ENCODE measurements at regions not wholly inside any gene's neighbourhood (a gene's known extent, or its start where the extent isn't known, plus 50 kb on each side); places are given as distances from the start of the nearest gene placed in this dataset.

GRCh38 chr18:72235422-72235821 lies 308.7 kb downstream of the CBLN2 start:
- no peak overlapping the region for H3K27ac ChIP-seq (ENCODE audit: low read length)
- H3K9me3 ChIP-seq (replicated peaks; ENCODE audit: insufficient read depth, low read length): no peaks in the 10 kb centered on the region
- H4K20me1 ChIP-seq (ENCODE audit: insufficient read depth, low read length): no peaks in the 10 kb centered on the region
- H3K4me3 ChIP-seq (ENCODE audit: low read length): no peak overlapping the region
- H3K36me3 ChIP-seq (replicated peaks; ENCODE audit: insufficient read depth, low read length): no peaks in the 10 kb centered on the region
- H3K79me2 ChIP-seq (ENCODE audit: low read length): no peaks in the 10 kb centered on the region
- no peak for DNase-seq
- no peaks in the 10 kb centered on the region for H3K27me3 ChIP-seq (replicated peaks; ENCODE audit: insufficient read depth, low read length)
- no peaks in the 10 kb centered on the region; the same call in 1 of the 2 replicates for H3K9me2 ChIP-seq (replicated peaks; ENCODE audit: insufficient read depth, low read length)
- H3K4me2 ChIP-seq (ENCODE audit: low read depth, low read length): no peak overlapping the region
- no peak overlapping the region for H2AFZ ChIP-seq (ENCODE audit: low read length)
- H3K9ac ChIP-seq (ENCODE audit: low read length): no peak overlapping the region
- no peaks in the 10 kb centered on the region for H3K4me1 ChIP-seq (ENCODE audit: low read length)
- H3F3A ChIP-seq (ENCODE audit: insufficient read depth, low read length): no peaks in the 10 kb centered on the region
- no peak for TF ChIP-seq EZH2phosphoT487 (IDR thresholded peaks at IDR 0.05; ENCODE audit: low read length)
- no peak for TF ChIP-seq CTCF (IDR thresholded peaks at IDR 0.05; ENCODE audit: low read length)
- no peak for TF ChIP-seq EZH2 (optimal IDR thresholded peaks at IDR 0.05; ENCODE audit: low read depth, low read length)

GRCh38 chr18:72233106-72233505 lies 311.0 kb downstream of the CBLN2 start:
- H4K20me1 ChIP-seq (ENCODE audit: insufficient read depth, low read length): no peaks in the 10 kb centered on the region
- no peaks in the 10 kb centered on the region for H3K4me1 ChIP-seq (ENCODE audit: low read length)
- H3K4me3 ChIP-seq (ENCODE audit: low read length): no peak overlapping the region
- no peak overlapping the region for H2AFZ ChIP-seq (ENCODE audit: low read length)
- no peaks in the 10 kb centered on the region for H3K9me3 ChIP-seq (replicated peaks; ENCODE audit: insufficient read depth, low read length)
- H3K4me2 ChIP-seq (ENCODE audit: low read depth, low read length): no peak overlapping the region
- H3K27me3 ChIP-seq (replicated peaks; ENCODE audit: insufficient read depth, low read length): no peaks in the 10 kb centered on the region
- no peaks in the 10 kb centered on the region for H3K36me3 ChIP-seq (replicated peaks; ENCODE audit: insufficient read depth, low read length)
- TF ChIP-seq EZH2 (optimal IDR thresholded peaks at IDR 0.05; ENCODE audit: low read depth, low read length) (no peak), CTCF (IDR thresholded peaks at IDR 0.05; ENCODE audit: low read length) (no peak), EZH2phosphoT487 (IDR thresholded peaks at IDR 0.05; ENCODE audit: low read length) (no peak)
- no peaks in the 10 kb centered on the region; the same call in 1 of the 2 replicates for H3K9me2 ChIP-seq (replicated peaks; ENCODE audit: insufficient read depth, low read length)
- no peaks in the 10 kb centered on the region for H3F3A ChIP-seq (ENCODE audit: insufficient read depth, low read length)
- no peaks in the 10 kb centered on the region for H3K79me2 ChIP-seq (ENCODE audit: low read length)
- DNase-seq: no peak
- H3K9ac ChIP-seq (ENCODE audit: low read length): no peak overlapping the region
- no peak overlapping the region for H3K27ac ChIP-seq (ENCODE audit: low read length)

- H3K9ac ChIP-seq (ENCODE audit: low read length): no peak overlapping the region
- no peaks in the 10 kb centered on the region for H3K36me3 ChIP-seq (replicated peaks; ENCODE audit: insufficient read depth, low read length)
- H3K27me3 ChIP-seq (replicated peaks; ENCODE audit: insufficient read depth, low read length): no peaks in the 10 kb centered on the region
These were observed 311.5 kb downstream of the CBLN2 start for GRCh38 chr18:72232644-72233043.

More at GRCh38 chr18:72232644-72233043, 311.5 kb downstream of the CBLN2 start:
- H4K20me1 ChIP-seq (ENCODE audit: insufficient read depth, low read length): no peaks in the 10 kb centered on the region
- no peaks in the 10 kb centered on the region for H3K4me1 ChIP-seq (ENCODE audit: low read length)
- TF ChIP-seq EZH2 (optimal IDR thresholded peaks at IDR 0.05; ENCODE audit: low read depth, low read length) (no peak), EZH2phosphoT487 (IDR thresholded peaks at IDR 0.05; ENCODE audit: low read length) (no peak), CTCF (IDR thresholded peaks at IDR 0.05; ENCODE audit: low read length) (no peak)
- no peak overlapping the region for H3K4me2 ChIP-seq (ENCODE audit: low read depth, low read length)
- no peaks in the 10 kb centered on the region for H3K79me2 ChIP-seq (ENCODE audit: low read length)
- no peak overlapping the region for H2AFZ ChIP-seq (ENCODE audit: low read length)
- H3K4me3 ChIP-seq (ENCODE audit: low read length): no peak overlapping the region
- no peak for DNase-seq
- H3K9me2 ChIP-seq (replicated peaks; ENCODE audit: insufficient read depth, low read length): no peaks in the 10 kb centered on the region; the same call in 1 of the 2 replicates
- H3F3A ChIP-seq (ENCODE audit: insufficient read depth, low read length): no peaks in the 10 kb centered on the region
- no peak overlapping the region for H3K27ac ChIP-seq (ENCODE audit: low read length)
- no peaks in the 10 kb centered on the region for H3K9me3 ChIP-seq (replicated peaks; ENCODE audit: insufficient read depth, low read length)
